ENCODE measurements at regions not wholly inside any gene's neighbourhood (a gene's known extent, or its start where the extent isn't known, plus 50 kb on each side); places are given as distances from the start of the nearest gene placed in this dataset.

DNA sequence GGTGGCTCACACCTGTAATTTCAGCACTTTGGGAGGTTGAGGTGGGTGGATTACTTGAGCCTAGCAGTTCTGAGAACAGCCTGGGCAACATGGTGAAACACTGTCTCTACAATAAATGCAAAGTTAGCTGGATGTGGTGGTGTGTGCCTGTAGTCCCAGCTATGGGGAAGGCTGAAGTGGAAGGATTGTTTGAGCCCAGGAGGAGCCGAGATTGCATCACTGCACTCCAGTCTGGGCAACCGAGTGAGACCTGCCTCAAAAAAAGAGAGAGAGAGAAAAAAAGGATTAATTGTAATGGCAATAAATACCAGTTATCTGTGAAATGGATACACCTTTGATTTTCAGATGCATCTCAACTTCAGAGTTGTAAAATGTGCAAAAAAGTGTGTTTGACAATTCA, 58.8 kb downstream of the SPRY1 start:
- DNase-seq, result no peak

- DNase-seq, result no peak
These were observed 65.4 kb downstream of the SPRY1 start for GRCh38 chr4:123462007-123462406.

DNA sequence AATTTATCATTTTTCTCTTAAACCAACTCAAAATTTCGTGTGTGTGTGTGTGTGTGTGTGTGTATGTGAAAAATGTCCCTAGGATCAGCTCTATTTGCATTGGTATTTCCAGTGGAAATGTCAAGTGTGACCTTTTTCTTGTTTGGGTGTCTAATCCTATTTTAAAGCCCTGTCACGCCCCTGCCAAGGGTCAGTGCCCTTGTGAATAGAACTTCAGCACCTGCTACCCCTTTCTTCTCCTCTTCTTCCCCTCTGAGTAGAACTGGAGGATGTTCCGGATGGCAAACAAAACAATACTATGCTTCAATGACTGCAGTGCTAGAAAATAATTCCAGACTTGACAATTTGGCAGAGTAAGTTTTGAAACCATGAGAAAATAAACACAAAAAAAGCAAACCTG, 67.3 kb downstream of the SPRY1 start:
- DNase-seq, result no peak

DNA sequence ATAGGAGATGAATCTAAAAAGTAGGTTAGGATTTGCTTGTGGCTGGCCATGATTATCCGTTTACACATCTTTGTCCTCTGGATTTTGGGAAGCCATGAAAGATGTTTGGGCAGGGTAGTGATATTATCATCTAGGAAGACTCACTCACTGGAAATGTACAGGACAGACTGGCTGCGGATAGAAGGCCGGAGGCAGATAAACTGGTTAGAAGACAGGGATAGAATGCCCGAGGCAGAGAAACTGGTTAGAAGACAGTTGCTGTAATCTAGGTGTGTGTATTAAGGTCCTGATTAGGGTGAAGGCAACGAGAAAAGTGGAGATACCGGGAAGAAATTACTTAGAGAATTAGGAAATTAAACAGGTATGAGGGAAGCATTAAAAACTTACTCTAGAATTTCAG, 68.8 kb downstream of the SPRY1 start:
- no peak for DNase-seq

DNA sequence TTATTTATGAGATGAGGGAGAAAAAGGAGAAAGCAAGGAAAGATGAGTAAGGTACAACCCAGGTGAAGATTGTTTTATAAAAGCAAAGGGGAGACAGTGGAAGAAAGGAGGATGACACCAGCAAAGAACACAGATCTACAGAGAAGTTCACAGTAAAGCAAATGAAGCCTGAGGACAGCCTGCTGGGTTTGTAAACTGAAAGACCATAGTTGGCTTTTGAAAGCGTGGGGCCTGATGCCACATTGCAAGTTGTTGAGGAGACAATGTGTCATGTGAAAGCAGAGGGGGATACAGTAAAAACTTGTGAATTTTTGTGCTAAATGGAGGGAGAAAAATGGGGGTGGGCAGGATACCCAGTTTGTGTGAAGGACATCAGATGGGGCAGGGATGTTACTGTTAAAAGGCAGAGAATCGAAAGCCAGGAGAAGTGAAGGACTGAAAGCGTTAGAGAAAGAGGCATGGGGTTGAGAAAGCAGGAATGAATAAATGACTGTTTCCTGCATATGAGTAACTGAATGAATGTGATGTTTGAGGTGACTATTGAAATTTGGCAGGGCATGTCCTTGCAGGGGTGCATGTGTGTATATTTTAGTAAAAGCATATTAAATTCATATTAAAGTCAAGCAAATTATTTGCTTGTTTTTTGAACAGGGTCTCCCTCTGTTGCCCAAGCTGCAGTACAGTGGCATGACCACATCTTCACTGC, 69.6 kb downstream of the SPRY1 start:
- no peak for DNase-seq

GRCh38 chr4:123468479-123469031, 72.0 kb downstream of the SPRY1 start:
- no peak for DNase-seq

DNA sequence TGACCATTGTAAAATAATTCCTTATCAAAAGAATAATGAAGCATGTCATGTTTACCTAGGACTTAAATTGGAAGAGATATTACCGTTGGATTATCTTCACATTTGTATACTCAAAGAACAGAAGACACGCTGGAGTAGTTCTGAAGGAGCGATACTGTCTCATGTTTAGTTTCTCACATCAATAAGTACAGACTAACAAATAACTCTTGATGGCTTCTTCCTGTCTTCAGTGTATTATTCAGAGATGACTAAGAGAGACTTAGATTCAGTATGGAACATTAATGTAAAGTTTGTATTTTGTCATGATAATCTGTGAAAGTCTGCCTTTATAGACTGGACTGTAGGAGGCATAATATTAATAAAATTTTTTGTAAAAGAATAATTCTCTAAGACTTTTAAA, 72.7 kb downstream of the SPRY1 start:
- no peak for DNase-seq

- no peak for DNase-seq
These were observed 73.1 kb downstream of the SPRY1 start for GRCh38 chr4:123469696-123470095.

- no peak for DNase-seq
These were observed 74.0 kb downstream of the SPRY1 start for GRCh38 chr4:123470640-123471039.

DNA sequence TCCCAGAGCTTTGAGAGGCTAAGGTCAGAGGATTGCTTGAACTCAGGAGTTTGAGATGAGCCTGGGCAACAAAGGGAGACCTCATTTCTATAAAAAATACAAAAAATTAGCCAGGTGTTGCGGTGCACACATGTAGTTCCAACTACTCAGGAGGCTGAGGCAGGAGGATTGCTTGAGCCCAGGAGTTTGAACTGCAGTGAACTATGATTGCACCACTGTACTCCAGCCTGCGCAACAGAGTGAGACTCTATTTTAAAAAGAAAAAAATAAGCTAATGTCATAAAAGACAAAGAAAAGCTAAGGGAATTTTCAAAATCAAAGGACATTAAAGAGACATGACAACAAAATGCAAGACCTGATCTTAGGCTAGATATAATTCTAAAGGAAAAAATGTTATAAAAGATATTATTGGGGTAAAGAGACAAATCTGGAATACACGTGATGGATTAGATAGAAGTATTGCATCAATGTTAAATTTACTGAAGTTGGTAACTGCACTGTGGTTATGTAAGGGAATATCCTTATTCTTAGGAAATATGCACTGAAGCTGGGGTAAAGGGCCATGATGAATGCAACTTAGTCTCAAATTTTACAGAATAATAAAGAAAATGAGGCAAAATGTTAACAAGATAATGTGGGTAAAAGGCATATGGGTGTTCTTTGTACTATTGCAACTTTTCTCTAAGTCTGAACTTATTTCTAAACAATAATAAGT, 75.2 kb downstream of the SPRY1 start:
- no peak for DNase-seq

DNA sequence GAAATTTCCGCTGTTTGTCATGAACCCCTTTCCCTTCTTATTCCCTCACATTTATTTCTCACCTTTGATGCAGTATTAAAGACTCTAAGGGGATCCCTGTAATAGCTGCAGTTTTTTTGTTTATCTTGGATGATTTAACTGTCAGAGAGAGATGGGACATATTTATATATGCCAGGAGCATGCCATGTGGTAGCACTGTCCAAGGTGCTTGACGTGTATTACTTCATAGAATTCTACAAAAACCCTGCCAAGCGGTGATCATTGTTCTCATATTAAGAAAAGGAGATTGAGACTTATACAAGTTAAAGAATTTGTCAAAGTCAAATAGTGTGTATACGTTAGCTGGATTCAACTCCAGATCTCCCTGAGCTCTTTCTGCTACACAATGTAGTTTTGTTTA, 78.2 kb downstream of the SPRY1 start:
- no peak for DNase-seq

DNA sequence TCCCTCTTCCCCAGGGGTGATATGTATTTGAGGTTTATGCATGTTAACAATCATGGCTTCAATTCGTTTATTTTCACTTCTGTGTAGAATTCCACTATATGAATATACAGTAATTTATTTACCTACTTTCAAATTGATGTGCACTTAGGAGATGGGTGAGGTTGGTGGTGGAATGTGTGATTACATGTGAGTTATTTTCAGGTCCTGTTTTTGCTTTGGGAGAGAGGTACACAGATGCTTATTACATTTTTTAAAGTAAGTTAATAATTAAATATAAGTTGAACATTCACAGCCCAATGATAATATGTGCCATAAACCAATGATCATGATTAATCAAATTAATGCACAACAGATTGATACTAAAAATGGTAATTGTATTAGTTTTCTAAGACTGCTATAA, 79.5 kb downstream of the SPRY1 start:
- DNase-seq, result no peak

GRCh38 chr4:123477711-123478209, 81.2 kb downstream of the SPRY1 start:
- DNase-seq, result peak; percentile 42

DNA sequence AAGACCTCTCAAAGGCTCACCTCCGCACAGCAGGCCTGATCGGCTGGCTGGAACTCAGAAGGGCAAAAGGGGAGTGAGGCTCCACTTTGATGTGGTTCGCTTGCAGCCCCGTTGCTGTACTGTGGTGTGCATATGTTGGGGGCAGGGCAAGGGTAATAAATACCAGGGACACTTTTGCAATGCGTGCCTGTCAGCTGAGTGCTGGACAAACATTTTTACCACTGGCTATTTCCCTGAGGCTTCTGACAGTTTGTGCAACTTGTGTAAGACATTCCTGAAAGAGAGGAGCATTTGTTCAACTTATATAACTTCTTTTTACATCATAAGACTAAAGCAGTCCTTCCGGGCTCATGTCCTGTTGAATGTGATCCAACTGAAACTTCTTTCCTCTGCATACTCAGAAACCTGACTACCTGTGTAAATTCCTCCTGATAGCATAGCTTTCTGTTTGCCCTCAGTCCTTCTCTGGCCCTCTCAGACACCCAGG, 82.3 kb downstream of the SPRY1 start:
- peak; percentile 61 for DNase-seq

DNA sequence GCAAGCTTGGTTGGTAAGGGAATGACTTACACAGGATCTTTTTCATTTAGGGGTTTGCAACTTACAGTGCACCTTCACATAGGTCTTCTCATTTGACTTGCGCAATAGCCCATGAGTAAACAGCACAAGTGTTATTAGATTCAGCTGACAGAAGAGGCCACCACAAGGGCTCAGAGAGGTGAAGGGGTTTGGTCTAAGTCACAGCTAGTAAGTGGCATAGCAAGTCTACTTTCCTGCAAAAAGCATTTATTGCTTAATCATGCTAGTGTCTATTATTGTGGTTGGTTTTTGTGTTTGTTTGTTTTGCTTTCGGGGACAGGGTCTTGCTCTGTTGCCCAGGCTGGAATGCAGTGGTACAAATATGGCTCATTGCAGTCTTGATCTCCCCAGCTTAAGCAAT, 83.3 kb downstream of the SPRY1 start:
- no peak for DNase-seq

- peak; percentile 53 for DNase-seq
These were observed 84.3 kb downstream of the SPRY1 start for GRCh38 chr4:123480706-123481418.

GRCh38 chr4:123481717-123482116, 85.1 kb downstream of the SPRY1 start:
- no peak for DNase-seq

DNA sequence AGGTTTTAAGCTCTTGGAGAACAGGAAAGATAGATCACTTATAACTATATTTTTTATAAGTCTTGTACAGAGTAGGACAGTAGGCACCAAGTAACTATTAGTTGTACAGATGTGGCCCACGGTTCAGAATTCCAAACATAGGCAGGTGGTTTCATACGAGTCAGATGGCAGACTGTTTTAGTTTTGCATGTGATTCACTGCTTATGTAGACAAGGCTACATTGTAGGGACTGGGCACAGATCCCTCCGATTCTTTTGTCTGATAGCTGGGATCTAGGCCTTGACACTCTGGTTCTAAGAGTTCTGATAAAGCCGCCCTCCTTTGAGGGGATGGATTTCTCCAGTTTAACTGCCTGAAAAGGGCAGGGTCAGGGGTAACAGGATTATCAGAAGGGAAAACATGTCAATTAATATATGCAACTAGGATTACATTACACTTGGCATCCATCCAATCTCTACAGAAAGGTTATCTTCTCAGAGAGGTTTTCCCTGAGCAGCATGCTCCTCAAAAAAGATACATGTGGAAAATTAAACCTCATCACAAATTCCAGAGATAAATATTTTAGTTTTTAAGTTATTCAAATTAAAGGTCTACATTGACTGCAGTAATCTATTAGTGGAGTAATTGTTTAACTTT, 87.8 kb downstream of the SPRY1 start:
- no peak for DNase-seq

- no peak for DNase-seq
These were observed 89.0 kb downstream of the SPRY1 start for GRCh38 chr4:123485601-123486000.

DNA sequence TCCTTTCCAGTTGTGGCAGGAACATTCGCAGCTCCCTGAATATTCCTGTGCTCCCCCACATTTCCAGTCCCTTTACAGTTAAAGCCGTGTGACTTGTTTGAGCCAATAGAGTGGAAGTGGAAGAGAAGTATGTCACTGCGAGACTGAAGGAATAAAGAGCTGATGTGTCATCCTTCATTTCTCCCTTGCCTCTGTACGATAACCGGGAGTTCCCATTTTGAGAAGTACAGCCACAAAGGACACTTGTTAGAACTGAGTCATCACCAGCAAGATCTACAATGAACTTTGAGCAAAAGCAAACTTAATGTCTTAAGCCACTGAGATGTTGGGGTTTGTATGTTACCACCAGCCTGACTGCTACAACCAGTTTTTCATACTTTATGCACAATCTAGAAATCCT, 92.3 kb downstream of the SPRY1 start:
- DNase-seq, result peak; percentile 75

DNA sequence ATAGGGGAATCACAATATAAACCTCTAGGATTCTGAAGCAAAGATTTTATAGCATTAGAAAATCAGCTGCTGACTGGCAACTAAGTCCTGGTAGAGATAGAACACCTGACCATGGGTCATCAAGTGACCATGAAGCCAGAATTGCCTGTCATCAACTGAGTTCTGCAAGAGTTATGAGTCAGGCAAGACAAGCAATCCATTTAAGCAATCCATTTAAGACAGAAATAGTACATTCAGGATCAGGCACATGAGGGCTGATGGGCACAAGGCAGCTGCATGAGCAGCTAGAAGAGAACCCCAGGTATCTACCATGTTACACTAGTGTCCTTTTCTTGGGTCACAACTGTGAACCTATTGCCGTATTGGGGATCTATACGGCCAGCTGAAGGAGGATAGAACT, 98.9 kb downstream of the SPRY1 start:
- no peak for DNase-seq

DNA sequence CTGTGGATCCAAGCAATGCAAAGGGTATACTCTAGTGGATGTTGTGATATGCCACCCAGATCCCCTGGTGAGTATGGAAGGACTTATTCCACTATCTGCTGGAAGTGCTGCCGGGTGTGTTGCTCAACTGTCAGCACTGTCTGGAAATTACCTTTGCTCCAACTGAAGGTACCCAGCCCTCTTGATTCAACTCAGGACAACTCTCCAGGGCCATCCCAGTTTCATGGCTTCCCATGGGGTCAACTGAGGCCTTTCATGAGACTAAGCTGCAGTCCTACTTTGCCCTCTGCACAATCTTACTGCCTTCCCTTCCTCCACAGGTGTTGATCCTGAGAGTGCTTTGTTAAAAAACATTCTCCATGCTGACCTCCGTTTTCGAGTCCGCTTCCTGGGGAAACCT, 99.8 kb downstream of the SPRY1 start:
- no peak for DNase-seq

- no peak for DNase-seq
These were observed 100.7 kb downstream of the SPRY1 start for GRCh38 chr4:123497340-123497739.
